Glutamatergic neuron (in vitro differentiated cells): ENCODE measurements at regions not wholly inside any gene's neighbourhood (a gene's known extent, or its start where the extent isn't known, plus 50 kb on each side); places are given as distances from the start of the nearest gene placed in this dataset.

Source experiments
- DNase-seq: peaks from one replicate; pipeline ENCODE4 v3.0.0; 2022
- H3K27ac Mint-ChIP-seq: one replicate; pipeline ENCODE4 v1.8.0; 2020; ENCODE audit warnings: mild to moderate bottlenecking, mixed read lengths, inconsistent platforms; ENCODE audit not compliant: unreplicated experiment
- H3K27me3 Mint-ChIP-seq: one replicate; pipeline ENCODE4 v1.8.0; 2020; ENCODE audit warnings: mild to moderate bottlenecking, moderate library complexity, mixed read lengths, inconsistent platforms; ENCODE audit not compliant: unreplicated experiment
- H3K36me3 Mint-ChIP-seq: one replicate; pipeline ENCODE4 v1.8.0; 2020; ENCODE audit warnings: mild to moderate bottlenecking, mixed read lengths, inconsistent platforms; ENCODE audit not compliant: unreplicated experiment
- H3K4me1 Mint-ChIP-seq: one replicate; pipeline ENCODE4 v1.8.0; 2020; ENCODE audit warnings: mild to moderate bottlenecking, low read depth, mixed read lengths, inconsistent platforms; ENCODE audit not compliant: unreplicated experiment
- H3K4me3 Mint-ChIP-seq: one replicate; pipeline ENCODE4 v1.8.0; 2020; ENCODE audit warnings: mild to moderate bottlenecking, mixed read lengths, inconsistent platforms; ENCODE audit not compliant: unreplicated experiment
- H3K9me3 Mint-ChIP-seq: one replicate; pipeline ENCODE4 v1.8.0; 2020; ENCODE audit warnings: mild to moderate bottlenecking, moderate library complexity, mixed read lengths, inconsistent platforms; ENCODE audit not compliant: unreplicated experiment
- CTCF ChIP-seq: fragments of 200-600 bp; sonication (generic); IDR thresholded peaks from one replicate; pipeline ENCODE4 v1.5.0; 2021; ENCODE audit not compliant: partially characterized antibody, unreplicated experiment

- Mint-ChIP-seq H3K4me3 (no peak overlapping the region), H3K9me3 (no peaks in the 10 kb centered on the region), H3K36me3 (peaks cover 8% of the 10 kb centered on the region), H3K4me1 (no peaks in the 10 kb centered on the region), H3K27ac (no peak overlapping the region), H3K27me3 (no peaks in the 10 kb centered on the region)
- TF ChIP-seq CTCF = no peak
- DNase-seq = no peak
Measured at GRCh38 chr9:18245911-18246310, 228.0 kb upstream of the ADAMTSL1 start.

- no peak for DNase-seq
- H3K27ac Mint-ChIP-seq = no peak overlapping the region
- no peak for TF ChIP-seq CTCF
- H3K36me3 Mint-ChIP-seq = no peaks in the 10 kb centered on the region
- no peak overlapping the region for H3K4me3 Mint-ChIP-seq
- no peaks in the 10 kb centered on the region for H3K9me3 Mint-ChIP-seq
- H3K4me1 Mint-ChIP-seq = no peaks in the 10 kb centered on the region
- no peaks in the 10 kb centered on the region for H3K27me3 Mint-ChIP-seq
Measured at GRCh38 chr9:18250053-18250452, 223.9 kb upstream of the ADAMTSL1 start.

GRCh38 chr9:18253950-18254349 is 220.0 kb upstream of the ADAMTSL1 start:
- Mint-ChIP-seq H3K36me3 (no peaks in the 10 kb centered on the region), H3K4me3 (no peak overlapping the region), H3K27me3 (peaks cover 2% of the 10 kb centered on the region), H3K27ac (no peak overlapping the region), H3K4me1 (no peaks in the 10 kb centered on the region), H3K9me3 (no peaks in the 10 kb centered on the region)
- TF ChIP-seq CTCF = no peak
- no peak for DNase-seq

- Mint-ChIP-seq H3K36me3 (no peaks in the 10 kb centered on the region), H3K9me3 (no peaks in the 10 kb centered on the region), H3K4me1 (no peaks in the 10 kb centered on the region), H3K27me3 (peaks cover 2% of the 10 kb centered on the region), H3K4me3 (no peak overlapping the region), H3K27ac (no peak overlapping the region)
- DNase-seq = peak; percentile 87
- peak; percentile 96 for TF ChIP-seq CTCF
Measured at GRCh38 chr9:18255158-18255629, 218.8 kb upstream of the ADAMTSL1 start.

GRCh38 chr9:18255747-18256146 is 218.2 kb upstream of the ADAMTSL1 start:
- Mint-ChIP-seq H3K36me3 (no peaks in the 10 kb centered on the region), H3K4me3 (no peak overlapping the region), H3K4me1 (no peaks in the 10 kb centered on the region), H3K27ac (no peak overlapping the region), H3K9me3 (no peaks in the 10 kb centered on the region), H3K27me3 (peaks cover 2% of the 10 kb centered on the region)
- no peak for DNase-seq
- no peak for TF ChIP-seq CTCF
